ENCODE measurements at regions not wholly inside any gene's neighbourhood (a gene's known extent, or its start where the extent isn't known, plus 50 kb on each side); places are given as distances from the start of the nearest gene placed in this dataset.
"Not testable (repeated sequence)": the region's sequence is repeated elsewhere in the genome, so short reads cannot be mapped to it uniquely, and the experiment has no call there.

- no peak for FAIRE-seq
- no peak for DNase-seq (ENCODE audit: insufficient read length, low spot score)
- TF ChIP-seq CTCF (IDR thresholded peaks at IDR 0.05; ENCODE audit: insufficient read depth, missing control alignments) = no peak
Observed at GRCh38 chr21:17708522-17709265, 96.0 kb upstream of the BTG3 start.

- DNase-seq (ENCODE audit: insufficient read length, low spot score) (no peak), FAIRE-seq (no peak)
- TF ChIP-seq CTCF (IDR thresholded peaks at IDR 0.05; ENCODE audit: insufficient read depth, missing control alignments) = no peak
Observed at GRCh38 chr21:17699524-17700189, 87.0 kb upstream of the BTG3 start.

GRCh38 chr21:17697473-17697872 is 84.8 kb upstream of the BTG3 start:
- FAIRE-seq (no peak), DNase-seq (ENCODE audit: insufficient read length, low spot score) (no peak)
- no peak for TF ChIP-seq CTCF (IDR thresholded peaks at IDR 0.05; ENCODE audit: insufficient read depth, missing control alignments)

- DNase-seq (ENCODE audit: insufficient read length, low spot score); FAIRE-seq: not testable (repeated sequence)
Observed at GRCh38 chr21:17694416-17694815, 81.7 kb upstream of the BTG3 start.

- DNase-seq (ENCODE audit: insufficient read length, low spot score) = no peak
- no peak for FAIRE-seq
- TF ChIP-seq CTCF (IDR thresholded peaks at IDR 0.05; ENCODE audit: insufficient read depth, missing control alignments) = no peak
Observed at GRCh38 chr21:17693801-17694200, 81.1 kb upstream of the BTG3 start.

- DNase-seq (ENCODE audit: insufficient read length, low spot score) = no peak
- no peak for TF ChIP-seq CTCF (IDR thresholded peaks at IDR 0.05; ENCODE audit: insufficient read depth, missing control alignments)
- FAIRE-seq = no peak
Observed at GRCh38 chr21:17690078-17690494, 77.4 kb upstream of the BTG3 start.

- no peak for DNase-seq (ENCODE audit: insufficient read length, low spot score)
- TF ChIP-seq CTCF (IDR thresholded peaks at IDR 0.05; ENCODE audit: insufficient read depth, missing control alignments) = peak; percentile 10
Observed at GRCh38 chr21:17688912-17689874, 76.5 kb upstream of the BTG3 start.

More at GRCh38 chr21:17688912-17689874, 76.5 kb upstream of the BTG3 start:
- no peak for FAIRE-seq
